ENCODE measurements at regions not wholly inside any gene's neighbourhood (a gene's known extent, or its start where the extent isn't known, plus 50 kb on each side); places are given as distances from the start of the nearest gene placed in this dataset.

GRCh38 chr10:35712486-35712885, 70.4 kb upstream of the FZD8 start:
- peaks cover 3% of the 10 kb centered on the region for H3K4me1 Mint-ChIP-seq (ENCODE audit: low read depth)
- H3K36me3 Mint-ChIP-seq (ENCODE audit: low read depth) = no peaks in the 10 kb centered on the region
- H3K27ac Mint-ChIP-seq (ENCODE audit: unreplicated experiment) = no peak overlapping the region

DNA sequence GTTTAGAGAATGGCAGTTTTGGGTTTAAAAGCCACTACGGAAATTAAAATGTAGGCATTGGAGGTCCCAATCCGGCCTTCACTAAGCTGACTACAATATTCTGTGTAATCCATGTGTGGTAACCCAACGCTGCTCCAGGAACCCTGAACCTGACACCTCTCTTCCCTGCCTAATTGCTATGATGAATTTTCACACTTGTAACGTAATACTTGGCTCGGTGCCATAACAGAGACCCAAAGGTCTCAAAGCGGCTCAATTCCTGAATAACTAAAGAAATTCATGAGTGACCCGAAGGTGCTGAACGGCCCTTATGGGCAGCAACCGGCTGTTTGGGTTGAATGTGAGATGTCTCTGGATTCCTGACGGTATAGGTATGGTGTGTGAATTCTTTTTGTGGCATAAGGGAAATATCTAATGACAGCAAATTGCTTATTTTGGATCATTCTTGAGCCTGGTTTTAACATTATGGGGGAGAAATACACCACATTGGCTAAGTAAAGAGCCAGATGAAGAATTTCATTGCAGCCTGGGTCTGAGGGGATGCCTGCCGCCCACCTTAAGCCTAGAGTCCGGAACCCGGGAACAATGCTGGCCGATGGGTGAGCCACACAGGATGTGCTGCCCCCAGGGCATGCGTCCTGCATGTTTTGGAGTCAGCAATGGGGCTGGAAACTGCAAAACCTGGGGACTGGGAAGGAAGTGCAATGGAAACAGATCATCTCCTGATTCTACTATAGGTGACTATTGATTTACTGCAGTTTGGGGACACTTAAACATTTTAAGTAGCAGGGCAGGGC, 69.7 kb upstream of the FZD8 start:
- no peaks in the 10 kb centered on the region for H3K36me3 Mint-ChIP-seq (ENCODE audit: low read depth)
- H3K27ac Mint-ChIP-seq (ENCODE audit: unreplicated experiment) = no peak overlapping the region
- no peak for TF ChIP-seq CTCF (IDR thresholded peaks at IDR 0.05)

More at GRCh38 chr10:35712486-35712885, 70.4 kb upstream of the FZD8 start:
- Mint-ChIP-seq H3K4me3 (ENCODE audit: unreplicated experiment) (no peak overlapping the region), H3K9me3 (ENCODE audit: low read depth) (peaks cover 10% of the 10 kb centered on the region), H3K27me3 (ENCODE audit: low read depth) (peaks cover 3% of the 10 kb centered on the region)
- DNase-seq (ENCODE audit: low spot score) = no peak
- TF ChIP-seq CTCF (IDR thresholded peaks at IDR 0.05) = no peak

DNA sequence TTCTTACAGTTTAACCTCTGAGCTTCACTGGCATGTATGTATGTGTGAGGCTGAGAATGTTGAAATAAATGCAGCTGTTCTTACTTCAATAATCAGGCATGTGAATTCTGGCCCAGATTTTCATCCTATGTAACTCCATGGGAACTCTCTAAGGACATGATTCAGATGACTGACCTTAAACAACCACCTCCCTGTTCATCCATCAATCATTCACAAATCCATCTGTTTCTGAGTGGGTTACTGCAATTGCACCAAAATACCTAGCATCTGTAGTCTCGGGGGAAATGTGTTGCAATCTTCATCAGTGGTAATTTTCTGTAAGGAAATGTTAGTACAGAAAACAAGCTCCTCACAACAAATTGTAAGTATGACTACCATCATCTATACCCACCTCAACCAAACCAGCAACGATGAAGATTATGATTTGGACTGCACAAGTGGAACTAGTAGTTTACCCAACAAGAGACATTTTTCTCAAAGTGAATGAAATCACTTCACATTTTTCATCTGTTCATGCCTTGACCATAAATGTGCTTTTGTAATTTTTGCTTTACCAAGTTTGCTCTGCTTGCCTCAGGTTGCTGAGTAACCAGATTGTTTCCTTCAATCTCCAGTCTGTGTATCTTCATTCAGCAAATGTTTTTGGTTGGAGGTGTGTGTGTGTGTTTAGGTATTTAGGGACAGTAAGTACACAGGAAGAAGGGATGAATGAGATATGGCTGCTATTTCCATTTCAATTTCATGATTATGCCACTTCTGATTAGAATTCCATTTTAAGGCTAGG, 65.7 kb upstream of the FZD8 start:
- Mint-ChIP-seq H3K27me3 (ENCODE audit: low read depth) (peaks cover 1% of the 10 kb centered on the region), H3K4me1 (ENCODE audit: low read depth) (peaks cover 3% of the 10 kb centered on the region), H3K36me3 (ENCODE audit: low read depth) (no peaks in the 10 kb centered on the region), H3K27ac (ENCODE audit: unreplicated experiment) (no peak overlapping the region), H3K9me3 (ENCODE audit: low read depth) (peaks cover 10% of the 10 kb centered on the region), H3K4me3 (ENCODE audit: unreplicated experiment) (no peak overlapping the region)
- no peak for TF ChIP-seq CTCF (IDR thresholded peaks at IDR 0.05)
- no peak for DNase-seq (ENCODE audit: low spot score)

More for the DNA sequence above, 69.7 kb upstream of the FZD8 start:
- Mint-ChIP-seq H3K4me1 (ENCODE audit: low read depth) (peaks cover 3% of the 10 kb centered on the region), H3K9me3 (ENCODE audit: low read depth) (peaks cover 15% of the 10 kb centered on the region), H3K4me3 (ENCODE audit: unreplicated experiment) (no peak overlapping the region), H3K27me3 (ENCODE audit: low read depth) (peaks cover 3% of the 10 kb centered on the region)
- DNase-seq (ENCODE audit: low spot score) = no peak

- Mint-ChIP-seq H3K27ac (ENCODE audit: unreplicated experiment) (no peak overlapping the region), H3K9me3 (ENCODE audit: low read depth) (peaks cover 10% of the 10 kb centered on the region)
- no peak for TF ChIP-seq CTCF (IDR thresholded peaks at IDR 0.05)
Measured at GRCh38 chr10:35706959-35707358, 64.9 kb upstream of the FZD8 start.

GRCh38 chr10:35705671-35706070, 63.6 kb upstream of the FZD8 start:
- Mint-ChIP-seq H3K4me3 (ENCODE audit: unreplicated experiment) (no peak overlapping the region), H3K9me3 (ENCODE audit: low read depth) (peaks cover 12% of the 10 kb centered on the region), H3K36me3 (ENCODE audit: low read depth) (no peaks in the 10 kb centered on the region), H3K4me1 (ENCODE audit: low read depth) (peaks cover 3% of the 10 kb centered on the region), H3K27me3 (ENCODE audit: low read depth) (peaks cover 3% of the 10 kb centered on the region), H3K27ac (ENCODE audit: unreplicated experiment) (no peak overlapping the region)
- no peak for TF ChIP-seq CTCF (IDR thresholded peaks at IDR 0.05)
- no peak for DNase-seq (ENCODE audit: low spot score)

More at GRCh38 chr10:35706959-35707358, 64.9 kb upstream of the FZD8 start:
- DNase-seq (ENCODE audit: low spot score) = no peak
- no peaks in the 10 kb centered on the region for H3K36me3 Mint-ChIP-seq (ENCODE audit: low read depth)
- H3K4me1 Mint-ChIP-seq (ENCODE audit: low read depth) = peaks cover 3% of the 10 kb centered on the region
- no peaks in the 10 kb centered on the region for H3K27me3 Mint-ChIP-seq (ENCODE audit: low read depth)
- no peak overlapping the region for H3K4me3 Mint-ChIP-seq (ENCODE audit: unreplicated experiment)

All from chondrocyte (in vitro differentiated cells).